ENCODE measurements at regions not wholly inside any gene's neighbourhood (a gene's known extent, or its start where the extent isn't known, plus 50 kb on each side); places are given as distances from the start of the nearest gene placed in this dataset.

DNA sequence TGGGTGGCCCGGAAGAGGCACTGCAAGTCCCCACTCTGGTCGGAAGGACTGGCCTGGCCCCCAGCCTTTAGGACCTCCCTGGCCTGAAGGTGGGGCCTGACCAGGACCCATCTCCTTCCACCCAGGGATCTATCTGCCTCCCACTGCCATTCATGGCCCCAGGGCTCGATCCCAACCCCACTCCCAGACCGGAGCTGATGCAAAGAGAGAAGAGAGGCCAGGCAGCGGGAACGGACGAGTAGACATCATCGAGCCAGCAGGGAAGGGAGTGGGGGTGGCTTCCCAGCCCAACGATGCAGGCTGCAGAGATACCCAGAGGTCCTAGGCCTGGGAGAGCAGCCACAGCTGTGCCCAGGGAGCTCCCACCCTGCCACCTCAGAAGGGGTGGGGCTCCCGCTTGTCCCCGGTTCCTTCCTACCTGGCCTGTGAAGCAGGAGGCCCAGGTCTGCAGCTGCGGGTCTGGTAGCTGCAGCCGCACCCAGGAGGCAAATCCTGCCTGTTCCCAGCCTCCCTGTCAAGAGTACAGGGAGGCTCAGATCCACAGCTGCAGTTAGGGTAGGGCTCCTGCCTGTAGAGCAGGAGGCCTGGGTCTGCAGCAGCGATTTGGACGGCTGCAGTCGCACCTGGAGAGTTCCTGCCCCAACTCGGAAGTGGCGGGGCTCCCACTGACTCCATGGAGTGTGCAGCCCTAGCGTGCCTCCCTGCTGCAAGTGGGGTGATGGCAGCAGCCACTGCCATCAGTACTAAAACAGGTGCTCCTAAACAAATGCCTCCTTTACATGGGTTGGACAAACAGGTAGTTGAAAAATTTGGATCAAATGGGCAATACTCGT is 1151.0 kb upstream of the PHF14 start:
- H3K4me3 ChIP-seq (ENCODE audit: low read depth, low read length): no peak overlapping the region
- TF ChIP-seq, protein P1, sequence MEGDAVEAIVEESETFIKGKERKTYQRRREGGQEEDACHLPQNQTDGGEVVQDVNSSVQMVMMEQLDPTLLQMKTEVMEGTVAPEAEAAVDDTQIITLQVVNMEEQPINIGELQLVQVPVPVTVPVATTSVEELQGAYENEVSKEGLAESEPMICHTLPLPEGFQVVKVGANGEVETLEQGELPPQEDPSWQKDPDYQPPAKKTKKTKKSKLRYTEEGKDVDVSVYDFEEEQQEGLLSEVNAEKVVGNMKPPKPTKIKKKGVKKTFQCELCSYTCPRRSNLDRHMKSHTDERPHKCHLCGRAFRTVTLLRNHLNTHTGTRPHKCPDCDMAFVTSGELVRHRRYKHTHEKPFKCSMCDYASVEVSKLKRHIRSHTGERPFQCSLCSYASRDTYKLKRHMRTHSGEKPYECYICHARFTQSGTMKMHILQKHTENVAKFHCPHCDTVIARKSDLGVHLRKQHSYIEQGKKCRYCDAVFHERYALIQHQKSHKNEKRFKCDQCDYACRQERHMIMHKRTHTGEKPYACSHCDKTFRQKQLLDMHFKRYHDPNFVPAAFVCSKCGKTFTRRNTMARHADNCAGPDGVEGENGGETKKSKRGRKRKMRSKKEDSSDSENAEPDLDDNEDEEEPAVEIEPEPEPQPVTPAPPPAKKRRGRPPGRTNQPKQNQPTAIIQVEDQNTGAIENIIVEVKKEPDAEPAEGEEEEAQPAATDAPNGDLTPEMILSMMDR (IDR thresholded peaks at IDR 0.05; ENCODE audit: low read depth, low read length): no peak

DNA sequence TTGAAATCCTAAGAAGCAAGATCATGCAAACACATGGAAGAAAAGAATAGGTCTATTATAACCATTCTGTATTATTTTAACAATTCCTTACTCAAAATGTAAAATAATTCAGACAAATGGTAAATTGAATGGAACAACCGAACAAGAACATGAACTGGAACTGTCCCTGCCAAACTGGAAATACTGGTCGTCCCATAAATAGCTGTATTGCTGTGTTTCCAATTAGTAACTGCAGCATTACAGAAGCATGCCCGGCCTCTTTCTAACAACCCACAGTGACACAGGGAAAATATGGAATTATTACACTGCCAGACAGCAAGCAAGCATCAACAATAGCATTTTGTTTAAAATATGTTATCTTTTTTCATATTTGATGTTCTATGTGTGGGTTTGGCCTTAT is 1138.5 kb upstream of the PHF14 start:
- TF ChIP-seq, protein P1 (IDR thresholded peaks at IDR 0.05; ENCODE audit: low read depth, low read length): no peak
- H3K4me3 ChIP-seq (ENCODE audit: low read depth, low read length): no peak overlapping the region

DNA sequence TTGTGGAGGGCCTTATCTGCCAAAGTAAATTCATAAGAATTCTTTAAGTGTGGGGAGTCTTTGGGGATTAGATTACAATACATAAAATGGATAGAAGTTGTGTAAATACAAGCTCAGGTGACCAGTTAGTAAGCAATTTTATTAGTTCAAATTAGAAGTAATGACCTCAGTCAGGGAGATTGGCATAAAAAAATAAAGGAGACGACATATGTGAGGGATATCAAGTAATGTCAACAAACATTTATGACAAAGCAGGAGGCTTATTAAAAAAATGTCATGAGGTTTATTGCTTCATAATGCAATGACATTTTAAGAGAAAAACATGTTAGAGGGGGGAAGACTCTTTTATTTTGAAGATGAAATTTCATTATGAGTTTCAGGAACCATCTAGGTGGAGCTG is 1137.0 kb upstream of the PHF14 start:
- TF ChIP-seq, protein P1 (IDR thresholded peaks at IDR 0.05; ENCODE audit: low read depth, low read length): no peak
- no peak overlapping the region for H3K4me3 ChIP-seq (ENCODE audit: low read depth, low read length)

DNA sequence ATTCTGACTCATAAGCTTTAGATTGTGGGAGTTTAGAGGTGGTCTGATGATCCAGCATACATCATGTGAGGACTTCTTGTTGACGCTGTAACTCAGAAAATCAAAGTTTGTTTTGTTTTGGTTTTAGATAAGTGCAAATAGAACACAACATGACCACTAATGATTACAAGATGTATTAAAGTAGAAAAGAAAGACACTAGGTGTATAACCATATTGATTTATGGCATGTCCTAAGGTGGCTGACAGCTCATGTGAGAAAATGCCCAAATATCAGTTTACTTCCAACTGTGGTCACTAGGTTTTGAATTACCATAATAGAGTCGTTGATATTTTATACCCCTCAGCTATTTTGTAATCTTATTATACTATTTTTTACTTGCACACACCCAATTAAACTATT is 1131.4 kb upstream of the PHF14 start:
- TF ChIP-seq, protein P1 (IDR thresholded peaks at IDR 0.05; ENCODE audit: low read depth, low read length): no peak
- H3K4me3 ChIP-seq (ENCODE audit: low read depth, low read length): no peak overlapping the region

DNA sequence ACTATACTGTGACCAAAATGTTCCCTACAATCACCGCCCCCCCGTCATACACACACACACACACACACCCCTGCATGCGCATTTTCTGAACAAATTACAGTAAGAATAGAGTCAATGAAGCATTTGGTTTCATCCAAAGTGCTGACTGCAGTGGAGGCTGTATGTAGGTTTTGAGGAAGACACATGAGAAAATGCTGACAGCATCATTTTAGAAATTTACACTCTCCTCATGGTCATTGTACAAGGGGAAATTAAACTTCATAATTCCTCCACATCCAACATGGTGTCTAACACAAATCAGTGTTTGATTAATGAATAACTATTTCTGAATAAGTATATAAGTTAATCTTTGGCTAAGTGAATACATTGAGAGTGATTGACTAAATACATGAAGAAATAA is 1126.8 kb upstream of the PHF14 start:
- no peak overlapping the region for H3K4me3 ChIP-seq (ENCODE audit: low read depth, low read length)
- TF ChIP-seq, protein P1 (IDR thresholded peaks at IDR 0.05; ENCODE audit: low read depth, low read length): no peak

DNA sequence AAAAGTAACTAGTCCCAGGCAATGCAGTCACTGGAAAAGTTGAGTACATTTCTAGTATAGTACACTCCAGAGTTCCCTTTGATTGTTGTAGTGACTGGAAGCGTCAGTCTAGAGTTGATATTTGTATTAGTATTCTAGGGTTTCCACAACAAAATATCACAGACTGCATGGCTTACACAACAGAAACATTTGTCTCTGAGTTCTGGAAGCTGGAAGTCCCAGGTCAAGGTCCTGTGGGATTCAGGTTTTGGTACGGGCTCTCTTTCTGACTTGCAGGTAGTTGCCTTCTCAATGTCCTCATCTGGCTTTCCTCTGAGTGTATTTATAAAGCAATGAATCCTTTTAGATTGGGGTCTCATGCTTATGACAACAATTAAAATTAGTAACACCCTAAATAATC is 1119.1 kb upstream of the PHF14 start:
- H3K4me3 ChIP-seq (ENCODE audit: low read depth, low read length): no peak overlapping the region
- TF ChIP-seq, protein P1 (IDR thresholded peaks at IDR 0.05; ENCODE audit: low read depth, low read length): no peak

DNA sequence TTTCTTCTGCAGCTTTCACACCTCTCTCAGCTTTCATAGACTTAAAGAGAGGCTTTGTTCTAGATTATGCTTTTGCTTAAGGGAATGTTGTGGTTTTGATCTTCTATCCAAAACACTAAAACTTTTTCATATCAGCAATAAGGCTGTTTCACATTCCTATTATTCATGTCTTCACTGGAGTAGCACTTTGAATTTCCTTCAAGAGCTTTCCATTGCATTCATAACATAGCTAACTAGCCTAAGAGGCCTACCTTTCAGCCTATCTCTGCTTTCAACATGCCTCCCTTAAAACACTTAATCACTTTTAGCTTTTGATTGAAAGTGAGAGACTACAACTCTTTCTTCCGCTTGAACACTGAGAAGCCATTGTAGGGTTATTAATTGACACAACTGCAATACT is 1117.0 kb upstream of the PHF14 start:
- TF ChIP-seq, protein P1 (IDR thresholded peaks at IDR 0.05; ENCODE audit: low read depth, low read length): no peak
- H3K4me3 ChIP-seq (ENCODE audit: low read depth, low read length): no peak overlapping the region
